ENCODE measurements at regions not wholly inside any gene's neighbourhood (a gene's known extent, or its start where the extent isn't known, plus 50 kb on each side); places are given as distances from the start of the nearest gene placed in this dataset.

- DNase-seq (ENCODE audit: low read depth): no peak
- TF ChIP-seq MYC (IDR thresholded peaks at IDR 0.05; ENCODE audit: low read depth, low read length): no peak
- no peak for TF ChIP-seq POLR2A (IDR thresholded peaks at IDR 0.05; ENCODE audit: extremely low read depth, insufficient read length)
- TF ChIP-seq, protein P1, sequence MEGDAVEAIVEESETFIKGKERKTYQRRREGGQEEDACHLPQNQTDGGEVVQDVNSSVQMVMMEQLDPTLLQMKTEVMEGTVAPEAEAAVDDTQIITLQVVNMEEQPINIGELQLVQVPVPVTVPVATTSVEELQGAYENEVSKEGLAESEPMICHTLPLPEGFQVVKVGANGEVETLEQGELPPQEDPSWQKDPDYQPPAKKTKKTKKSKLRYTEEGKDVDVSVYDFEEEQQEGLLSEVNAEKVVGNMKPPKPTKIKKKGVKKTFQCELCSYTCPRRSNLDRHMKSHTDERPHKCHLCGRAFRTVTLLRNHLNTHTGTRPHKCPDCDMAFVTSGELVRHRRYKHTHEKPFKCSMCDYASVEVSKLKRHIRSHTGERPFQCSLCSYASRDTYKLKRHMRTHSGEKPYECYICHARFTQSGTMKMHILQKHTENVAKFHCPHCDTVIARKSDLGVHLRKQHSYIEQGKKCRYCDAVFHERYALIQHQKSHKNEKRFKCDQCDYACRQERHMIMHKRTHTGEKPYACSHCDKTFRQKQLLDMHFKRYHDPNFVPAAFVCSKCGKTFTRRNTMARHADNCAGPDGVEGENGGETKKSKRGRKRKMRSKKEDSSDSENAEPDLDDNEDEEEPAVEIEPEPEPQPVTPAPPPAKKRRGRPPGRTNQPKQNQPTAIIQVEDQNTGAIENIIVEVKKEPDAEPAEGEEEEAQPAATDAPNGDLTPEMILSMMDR (IDR thresholded peaks at IDR 0.05; ENCODE audit: low read depth, low read length): no peak
- TF ChIP-seq, protein P2, sequence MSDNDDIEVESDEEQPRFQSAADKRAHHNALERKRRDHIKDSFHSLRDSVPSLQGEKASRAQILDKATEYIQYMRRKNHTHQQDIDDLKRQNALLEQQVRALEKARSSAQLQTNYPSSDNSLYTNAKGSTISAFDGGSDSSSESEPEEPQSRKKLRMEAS (IDR thresholded peaks at IDR 0.05; ENCODE audit: low read depth, low read length): no peak
- H3K4me3 ChIP-seq (ENCODE audit: low read depth, low read length): no peak overlapping the region
These were observed 80.9 kb upstream of the TEKT1 start for GRCh38 chr17:6912110-6913051.

- H3K4me3 ChIP-seq (ENCODE audit: low read depth, low read length): no peak overlapping the region
- DNase-seq (ENCODE audit: low read depth): peak; percentile 75
- TF ChIP-seq, protein P1 (IDR thresholded peaks at IDR 0.05; ENCODE audit: low read depth, low read length): peak; percentile 60
- TF ChIP-seq, protein P2 (IDR thresholded peaks at IDR 0.05; ENCODE audit: low read depth, low read length): no peak
These were observed 82.0 kb upstream of the ALOX12 start for GRCh38 chr17:6913608-6914443.

GRCh38 chr17:6914711-6915110, 81.1 kb upstream of the ALOX12 start:
- H3K4me3 ChIP-seq (ENCODE audit: low read depth, low read length): no peak overlapping the region
- DNase-seq (ENCODE audit: low read depth): peak; percentile 21
- TF ChIP-seq MYC (IDR thresholded peaks at IDR 0.05; ENCODE audit: low read depth, low read length) (no peak), POLR2A (IDR thresholded peaks at IDR 0.05; ENCODE audit: extremely low read depth, insufficient read length) (no peak)
- TF ChIP-seq, protein P2 (IDR thresholded peaks at IDR 0.05; ENCODE audit: low read depth, low read length): no peak
- TF ChIP-seq, protein P1 (IDR thresholded peaks at IDR 0.05; ENCODE audit: low read depth, low read length): no peak

GRCh38 chr17:6915620-6916019, 80.2 kb upstream of the ALOX12 start:
- DNase-seq (ENCODE audit: low read depth): no peak
- H3K4me3 ChIP-seq (ENCODE audit: low read depth, low read length): no peak overlapping the region
- no peak for TF ChIP-seq POLR2A (IDR thresholded peaks at IDR 0.05; ENCODE audit: extremely low read depth, insufficient read length)
- TF ChIP-seq, protein P2 (IDR thresholded peaks at IDR 0.05; ENCODE audit: low read depth, low read length): no peak
- TF ChIP-seq, protein P1 (IDR thresholded peaks at IDR 0.05; ENCODE audit: low read depth, low read length): no peak

- TF ChIP-seq, protein P1 (IDR thresholded peaks at IDR 0.05; ENCODE audit: low read depth, low read length): no peak
- TF ChIP-seq MYC (IDR thresholded peaks at IDR 0.05; ENCODE audit: low read depth, low read length): no peak
- TF ChIP-seq, protein P2 (IDR thresholded peaks at IDR 0.05; ENCODE audit: low read depth, low read length): no peak
- TF ChIP-seq POLR2A (IDR thresholded peaks at IDR 0.05; ENCODE audit: extremely low read depth, insufficient read length): no peak
- DNase-seq (ENCODE audit: low read depth): no peak
- H3K4me3 ChIP-seq (ENCODE audit: low read depth, low read length): no peak overlapping the region
These were observed 76.7 kb upstream of the ALOX12 start for GRCh38 chr17:6919158-6919557.
